GM12892 (cell line): ENCODE measurements at regions not wholly inside any gene's neighbourhood (a gene's known extent, or its start where the extent isn't known, plus 50 kb on each side); places are given as distances from the start of the nearest gene placed in this dataset.

Experiments
- POLR2A ChIP-seq: IDR thresholded peaks from 2 replicates; pipeline ENCODE4 v1.6.1; 2011; ENCODE audit warnings: low read depth, low read length, control low read depth
- POLR2AphosphoS5 ChIP-seq: IDR thresholded peaks from 2 replicates; pipeline ENCODE4 v1.6.1; 2011; ENCODE audit warnings: low read depth, low read length, control low read depth

DNA sequence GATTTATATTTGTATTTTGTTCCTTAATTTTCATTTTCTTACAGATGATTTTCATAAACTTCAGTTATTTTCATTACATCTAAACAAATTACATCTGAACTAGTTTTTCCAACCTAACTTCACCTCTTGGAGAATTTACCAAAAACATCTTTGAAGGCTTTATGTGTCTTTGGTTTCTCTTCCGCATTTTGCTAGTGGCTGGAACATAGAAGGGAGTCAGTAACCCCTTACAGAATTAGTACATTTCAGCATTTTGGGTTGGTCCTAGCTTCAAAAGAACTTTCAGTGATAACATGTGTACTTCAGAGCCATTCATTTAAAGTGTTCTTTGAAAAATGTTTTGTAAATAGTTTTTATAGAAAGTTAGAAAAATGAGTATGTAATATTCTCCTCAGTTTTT is 169.8 kb upstream of the MTPN start:
- TF ChIP-seq POLR2A: no peak
- TF ChIP-seq POLR2AphosphoS5: no peak
